RPMI8226 (cell line): ENCODE measurements at regions not wholly inside any gene's neighbourhood (a gene's known extent, or its start where the extent isn't known, plus 50 kb on each side); places are given as distances from the start of the nearest gene placed in this dataset.
"Not testable (repeated sequence)": the region's sequence is repeated elsewhere in the genome, so short reads cannot be mapped to it uniquely, and the experiment has no call there.

Experiments used
- DNase-seq: peaks from one replicate; pipeline ENCODE4 v3.0.0-alpha.2; 2015

- no peak for DNase-seq
Observed at GRCh38 chr5:51034222-51034901, 348.9 kb upstream of the ISL1 start.

- DNase-seq, result no peak
Observed at GRCh38 chr5:51039424-51040329, 343.6 kb upstream of the ISL1 start.

GRCh38 chr5:51043745-51044144 is 339.5 kb upstream of the ISL1 start:
- DNase-seq, result no peak

- DNase-seq, result no peak
Observed at GRCh38 chr5:51047369-51047768, 335.9 kb upstream of the ISL1 start.

GRCh38 chr5:51053361-51053760 is 329.9 kb upstream of the ISL1 start:
- no peak for DNase-seq

GRCh38 chr5:51060953-51061352 is 322.3 kb upstream of the ISL1 start:
- no peak for DNase-seq

GRCh38 chr5:51072937-51073336 is 310.3 kb upstream of the ISL1 start:
- no peak for DNase-seq

GRCh38 chr5:51082741-51083140 is 300.5 kb upstream of the ISL1 start:
- no peak for DNase-seq

GRCh38 chr5:51091816-51092215 is 291.4 kb upstream of the ISL1 start:
- no peak for DNase-seq

- no peak for DNase-seq
Observed at GRCh38 chr5:51095486-51095885, 287.8 kb upstream of the ISL1 start.

- DNase-seq, result no peak
Observed at GRCh38 chr5:51096859-51097258, 286.4 kb upstream of the ISL1 start.

- no peak for DNase-seq
Observed at GRCh38 chr5:51099173-51099853, 283.9 kb upstream of the ISL1 start.

- DNase-seq, result peak; percentile 3
Observed at GRCh38 chr5:51104556-51104955, 278.7 kb upstream of the ISL1 start.

GRCh38 chr5:51109786-51110410 is 273.4 kb upstream of the ISL1 start:
- DNase-seq, result no peak

- no peak for DNase-seq
Observed at GRCh38 chr5:51131266-51131665, 252.0 kb upstream of the ISL1 start.

- DNase-seq, result no peak
Observed at GRCh38 chr5:51138164-51138563, 245.1 kb upstream of the ISL1 start.

- no peak for DNase-seq
Observed at GRCh38 chr5:51148437-51148836, 234.8 kb upstream of the ISL1 start.

- no peak for DNase-seq
Observed at GRCh38 chr5:51156222-51156621, 227.0 kb upstream of the ISL1 start.

GRCh38 chr5:51156838-51157237 is 226.4 kb upstream of the ISL1 start:
- DNase-seq, result no peak

- DNase-seq, result no peak
Observed at GRCh38 chr5:51159164-51159563, 224.1 kb upstream of the ISL1 start.

- no peak for DNase-seq
Observed at GRCh38 chr5:51159606-51160005, 223.6 kb upstream of the ISL1 start.

- DNase-seq, result no peak
Observed at GRCh38 chr5:51162245-51162644, 221.0 kb upstream of the ISL1 start.

GRCh38 chr5:51165621-51166020 is 217.6 kb upstream of the ISL1 start:
- DNase-seq, result not testable (repeated sequence)
